ENCODE measurements at regions not wholly inside any gene's neighbourhood (a gene's known extent, or its start where the extent isn't known, plus 50 kb on each side); places are given as distances from the start of the nearest gene placed in this dataset.

GRCh38 chr2:176662753-176663152 lies 393.5 kb downstream of the MTX2 start:
- WGBS, 2 donors: 95 to 96% methylated on average over 2 of the region's 2 CpGs
- no peak for DNase-seq (ENCODE audit: low spot score in 2 of 2)
- H3K4me1 ChIP-seq: no peaks in the 10 kb centered on the region
- no peak overlapping the region for H3K4me3 ChIP-seq
- H3K27me3 ChIP-seq: peaks cover 0 to 19% of the 10 kb centered on the region in 2 donors
- TF ChIP-seq POLR2A (IDR thresholded peaks at IDR 0.05) (no peak), EP300 (IDR thresholded peaks at IDR 0.05) (no peak), CTCF (IDR thresholded peaks at IDR 0.05) (no peak)
- H3K9me3 ChIP-seq: no peaks in the 10 kb centered on the region
- no peak overlapping the region for H3K27ac ChIP-seq
- no peaks in the 10 kb centered on the region for H3K36me3 ChIP-seq

GRCh38 chr2:176664478-176664877 lies 395.2 kb downstream of the MTX2 start:
- TF ChIP-seq CTCF (IDR thresholded peaks at IDR 0.05): no peak
- TF ChIP-seq EP300 (IDR thresholded peaks at IDR 0.05): no peak
- no peak for TF ChIP-seq POLR2A (IDR thresholded peaks at IDR 0.05)
- peaks cover 0 to 12% of the 10 kb centered on the region in 2 donors for H3K27me3 ChIP-seq
- H3K4me3 ChIP-seq: no peak overlapping the region
- peaks cover 0 to 5% (median 0%) of the 10 kb centered on the region in 4 donors for H3K4me1 ChIP-seq
- no peak overlapping the region for H3K27ac ChIP-seq
- H3K9me3 ChIP-seq: no peaks in the 10 kb centered on the region
- no peaks in the 10 kb centered on the region for H3K36me3 ChIP-seq
- DNase-seq (ENCODE audit: low spot score in 2 of 2): no peak
- WGBS, 2 donors: 74 to 76% methylated on average over 4 of the region's 4 CpGs

- Histone ChIP-seq H3K27me3 (peaks cover 0 to 8% of the 10 kb centered on the region in 2 donors), H3K4me3 (no peak overlapping the region), H3K36me3 (no peaks in the 10 kb centered on the region), H3K9me3 (no peaks in the 10 kb centered on the region), H3K4me1 (peaks cover 0 to 6% (median 0%) of the 10 kb centered on the region in 4 donors), H3K27ac (no peak overlapping the region)
- no peak for DNase-seq (ENCODE audit: low spot score in 2 of 2)
- TF ChIP-seq EP300 (IDR thresholded peaks at IDR 0.05) (no peak), POLR2A (IDR thresholded peaks at IDR 0.05) (no peak), CTCF (IDR thresholded peaks at IDR 0.05) (no peak)
- WGBS, 2 donors: 96 to 100% methylated on average over 1 of the region's 1 CpG
Observed at GRCh38 chr2:176665086-176665485, 395.8 kb downstream of the MTX2 start.

- H3K4me1 ChIP-seq: peaks cover 0 to 6% (median 0%) of the 10 kb centered on the region in 4 donors
Observed at GRCh38 chr2:176668912-176669311, 399.7 kb downstream of the MTX2 start.

More at GRCh38 chr2:176668912-176669311, 399.7 kb downstream of the MTX2 start:
- Histone ChIP-seq H3K9me3 (no peaks in the 10 kb centered on the region), H3K27me3 (peaks cover 0 to 11% of the 10 kb centered on the region in 2 donors), H3K4me3 (no peak overlapping the region), H3K27ac (no peak overlapping the region), H3K36me3 (no peaks in the 10 kb centered on the region)
- no peak for TF ChIP-seq POLR2A (IDR thresholded peaks at IDR 0.05)
- TF ChIP-seq CTCF (IDR thresholded peaks at IDR 0.05): no peak
- DNase-seq (ENCODE audit: low spot score in 2 of 2): no peak
